Amniotic epithelial cell (primary cell): ENCODE measurements at regions not wholly inside any gene's neighbourhood (a gene's known extent, or its start where the extent isn't known, plus 50 kb on each side); places are given as distances from the start of the nearest gene placed in this dataset.

Experiments used
- DNase-seq: peaks from one replicate; pipeline ENCODE4 v3.0.0-alpha.2; 2010; ENCODE audit warnings: low read depth

DNA sequence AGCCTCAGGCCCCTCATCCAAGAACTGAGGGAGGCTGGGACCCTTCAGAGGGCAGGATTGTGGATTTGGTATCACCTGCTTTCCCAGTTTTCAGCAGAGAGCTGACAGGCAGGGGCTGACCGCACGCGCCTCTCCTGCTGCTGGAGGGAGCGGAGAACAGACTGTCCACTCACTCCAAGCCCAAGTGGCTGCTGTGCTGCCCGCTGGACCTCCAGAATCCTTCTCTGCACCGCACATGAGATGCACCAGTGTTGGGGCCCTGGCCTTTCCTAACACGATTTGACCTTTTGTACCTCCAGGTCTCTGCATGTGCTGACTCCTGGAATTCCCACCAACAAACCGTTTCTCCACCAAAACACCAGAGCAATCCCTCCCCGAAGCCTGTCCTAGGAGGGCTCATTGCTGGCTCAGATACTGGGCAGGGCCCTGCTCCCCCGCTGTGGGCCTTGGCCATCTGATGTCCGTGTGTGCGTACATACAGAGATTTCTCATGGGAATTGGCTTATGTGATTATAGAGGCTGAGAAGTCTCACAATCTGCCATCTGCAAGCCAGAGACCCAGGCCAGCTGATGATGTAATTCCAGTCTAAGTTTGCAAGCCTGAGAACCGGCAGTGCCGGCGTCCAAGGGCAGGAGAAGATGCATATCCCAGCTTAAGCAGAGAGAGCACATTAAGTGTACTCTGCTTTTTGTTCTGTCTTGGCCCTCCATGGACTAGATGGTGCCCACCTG, 141.7 kb downstream of the GADD45G start:
- DNase-seq: peak; percentile 66

DNA sequence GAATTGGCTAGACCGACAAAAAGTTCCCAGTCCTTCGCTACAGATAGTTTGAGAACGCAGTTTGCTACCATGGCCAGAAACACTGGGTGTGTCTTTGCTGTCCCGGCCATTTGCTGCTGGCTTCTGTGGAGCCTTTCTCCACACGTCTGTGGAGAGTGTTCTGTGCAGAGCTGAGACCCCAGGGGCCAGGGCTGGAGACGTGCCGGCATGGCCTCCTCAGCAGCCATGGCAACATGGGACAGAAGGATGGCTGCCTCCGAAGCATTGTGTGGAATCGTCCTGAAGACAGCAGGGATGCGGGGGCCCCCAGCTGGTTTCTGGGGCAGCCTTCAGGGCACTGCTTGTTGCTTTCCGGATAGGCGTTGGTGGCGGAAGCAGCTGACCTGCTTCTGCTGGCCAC, 142.8 kb downstream of the GADD45G start:
- no peak for DNase-seq

DNA sequence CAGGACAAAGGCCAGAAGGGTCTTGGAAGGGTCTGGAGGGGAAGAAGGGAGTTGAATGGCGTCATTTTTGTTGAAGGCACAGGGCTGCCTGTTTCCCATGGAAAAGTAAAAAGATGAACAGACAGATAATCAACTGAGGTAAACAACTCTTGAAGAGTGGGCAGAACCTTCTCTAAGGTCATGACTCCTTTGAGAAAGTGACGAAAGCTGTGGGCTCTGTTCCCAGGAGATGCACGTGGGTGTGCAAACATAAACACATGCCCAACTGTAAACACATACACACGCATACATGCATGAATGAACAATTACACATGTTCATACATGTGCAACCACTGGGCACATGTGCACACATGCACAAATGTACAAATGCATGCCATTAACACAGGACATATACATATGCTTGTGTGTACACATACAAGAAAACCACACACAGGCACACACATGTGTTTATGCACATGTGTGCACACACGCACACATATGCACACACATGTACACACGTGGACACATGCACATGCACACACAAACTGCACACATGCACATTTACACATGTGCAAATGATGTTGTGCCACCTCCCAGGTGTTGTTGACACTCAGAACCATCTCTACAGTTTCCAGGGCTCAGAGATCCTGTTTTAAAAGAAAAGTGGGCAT, 143.3 kb downstream of the GADD45G start:
- DNase-seq: peak; percentile 44

GRCh38 chr9:89748831-89749499, 144.2 kb downstream of the GADD45G start:
- no peak for DNase-seq

GRCh38 chr9:89749500-89750116, 144.8 kb downstream of the GADD45G start:
- DNase-seq: no peak

GRCh38 chr9:89750117-89750791, 145.4 kb downstream of the GADD45G start:
- DNase-seq: no peak

GRCh38 chr9:89751079-89751825, 146.4 kb downstream of the GADD45G start:
- DNase-seq: no peak

GRCh38 chr9:89752154-89752553, 147.3 kb downstream of the GADD45G start:
- DNase-seq: no peak

- no peak for DNase-seq
These were observed 148.8 kb downstream of the GADD45G start for GRCh38 chr9:89753472-89754055.

DNA sequence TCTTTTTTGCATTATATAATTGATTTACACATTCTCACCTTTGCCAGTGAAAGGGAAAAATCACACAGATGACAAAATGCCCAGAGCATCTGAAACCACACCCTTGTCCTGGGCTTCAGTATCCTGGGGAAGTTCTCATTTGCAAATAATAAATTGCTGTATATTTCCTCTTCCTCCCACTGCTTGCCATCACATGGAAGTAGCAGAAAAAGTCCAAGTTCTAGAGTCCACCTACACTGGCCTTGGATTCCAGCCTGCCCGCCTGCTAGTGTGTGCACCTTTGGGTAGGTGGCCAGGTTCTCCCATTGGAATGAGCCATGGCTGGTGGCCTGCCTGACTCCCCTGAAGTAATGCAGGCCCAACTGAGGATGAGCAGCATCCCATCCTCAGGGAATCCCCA, 149.4 kb downstream of the GADD45G start:
- no peak for DNase-seq

- DNase-seq: peak; percentile 69
These were observed 151.0 kb downstream of the GADD45G start for GRCh38 chr9:89755821-89756220.

DNA sequence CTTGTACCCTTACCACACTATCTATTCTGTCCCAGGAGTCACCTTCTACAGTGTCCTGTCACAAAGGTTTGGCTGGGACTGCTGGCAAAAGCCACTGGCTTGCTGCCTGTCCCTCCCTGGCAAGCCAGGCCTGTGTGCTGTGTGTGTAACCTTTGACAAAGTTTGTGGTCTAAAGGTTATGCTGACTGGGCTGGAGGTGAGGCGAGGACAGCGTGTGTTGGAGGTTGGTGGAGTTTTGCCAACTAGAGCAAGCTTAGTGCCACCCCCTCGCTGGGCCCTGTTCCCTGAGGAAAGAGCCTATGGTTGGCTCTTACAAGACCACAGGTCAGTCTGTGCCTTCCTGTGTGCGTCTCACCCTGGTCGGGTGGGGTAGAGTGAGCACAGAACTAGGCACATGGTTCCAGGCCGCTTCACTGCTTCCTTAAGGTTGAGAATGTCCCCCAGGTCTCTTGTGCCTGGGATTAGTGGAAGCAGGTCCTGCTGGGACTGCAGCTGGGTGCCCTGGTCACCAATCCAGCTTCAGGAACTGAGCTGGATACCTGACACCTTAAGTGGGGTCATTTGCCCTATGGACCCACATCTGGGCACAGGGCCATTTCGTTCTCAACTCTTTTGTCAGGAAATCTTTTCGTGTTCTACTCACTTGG, 152.2 kb downstream of the GADD45G start:
- no peak for DNase-seq

- DNase-seq: no peak
These were observed 153.1 kb downstream of the GADD45G start for GRCh38 chr9:89757776-89758528.

DNA sequence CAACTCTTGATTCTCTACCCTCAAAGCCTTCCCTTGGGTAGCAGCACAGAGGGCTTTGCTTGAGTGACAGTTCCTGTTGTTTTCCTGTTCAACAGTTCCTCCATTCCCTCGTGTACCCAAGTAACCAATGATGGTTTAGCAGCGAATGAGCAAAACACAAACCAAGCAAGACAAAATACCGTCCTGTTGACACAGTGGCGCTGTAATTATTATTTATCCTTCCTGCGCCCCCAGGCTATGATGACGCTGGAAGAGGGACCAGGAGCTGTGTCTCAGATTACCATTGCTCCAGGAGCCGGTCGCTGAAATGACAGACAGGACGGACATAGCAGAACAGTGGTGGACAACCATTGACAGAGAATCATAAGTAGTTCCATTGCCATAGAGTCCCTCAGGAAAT, 154.8 kb downstream of the GADD45G start:
- no peak for DNase-seq

DNA sequence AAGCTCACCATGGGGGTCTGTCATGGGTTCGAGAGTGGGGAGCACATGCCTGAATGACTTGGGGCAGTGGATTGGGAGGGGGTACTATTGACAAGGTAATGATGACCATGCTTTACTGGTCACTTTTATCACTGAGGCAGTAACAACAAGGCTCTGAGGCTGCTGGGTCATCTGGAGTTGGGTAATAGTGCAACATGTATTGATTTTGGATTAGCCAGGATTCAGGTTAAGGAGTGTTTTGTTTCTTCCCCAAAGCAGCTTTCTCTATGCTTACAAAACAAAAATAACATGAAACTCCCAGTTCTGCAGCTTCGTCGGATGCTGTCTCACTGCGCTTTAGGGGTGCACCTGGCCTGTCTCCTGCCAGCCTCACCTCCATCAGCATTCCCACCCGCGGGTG, 155.3 kb downstream of the GADD45G start:
- DNase-seq: no peak

DNA sequence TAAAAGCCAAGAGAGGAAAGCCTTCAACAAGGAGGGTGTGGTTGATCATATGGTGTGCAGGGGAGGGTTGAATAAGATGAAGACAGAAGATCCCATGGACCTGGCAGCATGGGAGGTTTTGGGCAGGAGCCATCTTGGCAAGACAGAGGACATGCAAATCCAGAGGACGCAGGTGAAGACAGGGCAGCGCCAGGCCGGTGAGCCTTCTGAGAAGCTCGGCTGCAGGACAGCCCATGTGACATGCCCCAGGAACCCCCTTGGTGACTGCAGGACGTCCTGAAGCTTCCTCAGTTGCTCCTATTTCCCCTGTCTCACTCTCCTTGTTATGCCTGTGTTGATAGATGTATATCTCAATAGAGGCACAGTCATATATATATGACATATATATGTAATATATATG, 159.4 kb downstream of the GADD45G start:
- no peak for DNase-seq

- DNase-seq: no peak
These were observed 160.6 kb downstream of the GADD45G start for GRCh38 chr9:89765211-89765946.

DNA sequence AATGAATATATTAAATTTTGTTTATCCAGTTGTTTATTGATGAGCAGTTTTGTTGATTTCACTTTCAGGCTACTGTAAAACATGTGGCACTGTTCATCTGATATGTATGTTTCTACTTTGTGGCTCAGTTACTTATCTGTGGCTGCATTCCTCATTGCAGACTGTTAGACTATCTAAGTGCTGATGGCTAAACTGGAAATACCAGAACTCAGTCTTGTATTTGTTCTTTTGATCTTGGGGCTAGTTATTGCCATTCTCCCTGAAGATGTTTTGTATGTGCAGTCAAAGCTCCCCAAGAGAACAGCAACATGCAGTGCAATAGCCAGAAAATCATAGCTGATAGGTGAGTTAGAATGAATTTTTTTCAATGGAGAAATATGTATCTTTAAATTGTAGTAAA, 162.2 kb downstream of the GADD45G start:
- no peak for DNase-seq

GRCh38 chr9:89768051-89768450, 163.2 kb downstream of the GADD45G start:
- no peak for DNase-seq
